GM12878 (cell line): ENCODE measurements at regions not wholly inside any gene's neighbourhood (a gene's known extent, or its start where the extent isn't known, plus 50 kb on each side); places are given as distances from the start of the nearest gene placed in this dataset.

ENCODE experiments used
- ATAC-seq: fragments of 200-7000 bp; cut with Tn5 transposase; 3 replicates; pipeline ENCODE4 v1.9.1; 2020; ENCODE audit warnings: mild to moderate bottlenecking, moderate library complexity
- BruUV-seq: library from RNA; stranded (reverse); fragments of 400-500 nt; replicated peaks from 2 replicates; lab custom pipeline; 2021; lab: Mats Ljungman, UMichigan
- CTCF ChIA-PET: fragments of 300-600 bp; sonication (Branson Sonifier 250); formaldehyde crosslinking; extraction: SDS; loops from one replicate; lab custom pipeline; 2021; ENCODE audit warnings: inconsistent platforms; lab: Yijun Ruan, JAX
- POLR2A ChIA-PET: fragments of 350-600 bp; formaldehyde crosslinking; extraction: SDS; loops from one replicate; lab custom pipeline; 2021; ENCODE audit warnings: inconsistent platforms; lab: Charles Lee
- RAD21 ChIA-PET: fragments of 300-600 bp; sonication (Branson Sonifier 250); formaldehyde crosslinking; loops from one replicate; lab custom pipeline; 2023; ENCODE audit warnings: antibody characterized with exemption; ENCODE audit not compliant: unreplicated experiment; lab: Charles Lee
- SMC1A ChIA-PET: fragments of 300-600 bp; sonication (Branson Sonifier 250); formaldehyde crosslinking; loops from one replicate; lab custom pipeline; 2023; ENCODE audit not compliant: unreplicated experiment, uncharacterized antibody; lab: Charles Lee
- DNase-seq: peaks from one replicate; pipeline ENCODE4 v3.0.0-alpha.2; 2011; ENCODE audit warnings: low read depth, low spot score
- FAIRE-seq: peaks from 3 replicates; lab custom pipeline; 2011; peaks lifted over from hg19 to GRCh38; lab: Jason Lieb, UNC
- H2AFZ ChIP-seq: 2 replicates; pipeline ENCODE4 v1.6.0; 2011; ENCODE audit warnings: low read depth, low read length, control low read depth; ENCODE audit not compliant: control insufficient read depth
- H3K27ac ChIP-seq: 2 replicates; pipeline ENCODE4 v1.5.1; 2011; ENCODE audit warnings: control low read depth; ENCODE audit not compliant: control insufficient read depth, insufficient read depth
- H3K27me3 ChIP-seq, 2 experiments: replicated peaks in 1 of 2; 2 replicates each; pipeline versions ENCODE4 v1.6.0 to v1.6.1; 2011; ENCODE audit warnings: low read length in 1 of 2; ENCODE audit not compliant: control insufficient read depth in 2 of 2, insufficient read depth in 2 of 2
- H3K36me3 ChIP-seq, 2 experiments: 2 replicates each; pipeline ENCODE4 v1.5.1; 2011; ENCODE audit warnings: low read length in 1 of 2; ENCODE audit not compliant: control insufficient read depth in 2 of 2, insufficient read depth in 2 of 2
- H3K4me1 ChIP-seq: 2 replicates; pipeline ENCODE4 v1.6.1; 2011; ENCODE audit warnings: mild to moderate bottlenecking, low read length, moderate library complexity, mixed read lengths; ENCODE audit not compliant: control insufficient read depth, insufficient read depth
- H3K4me2 ChIP-seq: 2 replicates; pipeline ENCODE4 v1.6.0; 2011; ENCODE audit warnings: control low read depth; ENCODE audit not compliant: control insufficient read depth, insufficient read depth
- H3K4me3 ChIP-seq: fragments of 200-600 bp; sonication (generic); 2 replicates; pipeline ENCODE4 v1.5.1; 2016
- H3K79me2 ChIP-seq: 2 replicates; pipeline ENCODE4 v1.6.0; 2011; ENCODE audit warnings: low read length; ENCODE audit not compliant: control insufficient read depth, insufficient read depth
- H3K9ac ChIP-seq: 2 replicates; pipeline ENCODE4 v1.8.0; 2011; ENCODE audit warnings: low read length, control low read depth, mixed read lengths; ENCODE audit not compliant: control insufficient read depth, insufficient read depth
- H3K9me3 ChIP-seq: replicated peaks from 3 replicates; pipeline ENCODE4 v1.5.1; 2011; ENCODE audit warnings: mild to moderate bottlenecking, low read length; ENCODE audit not compliant: control insufficient read depth, insufficient read depth
- H4K20me1 ChIP-seq: 2 replicates; pipeline ENCODE4 v1.6.0; 2011; ENCODE audit not compliant: control insufficient read depth, insufficient read depth
- CHD4 ChIP-seq: fragments of 200-600 bp; sonication (generic); IDR thresholded peaks from 2 replicates; pipeline ENCODE4 v1.6.1; 2016; ENCODE audit warnings: mild to moderate bottlenecking
- DPF2 ChIP-seq: fragments of 450-650 bp; IDR thresholded peaks from 2 replicates; pipeline ENCODE4 v1.6.1; 2017; ENCODE audit warnings: mild to moderate bottlenecking
- ETV6 ChIP-seq, 2 experiments: fragments of 450-650 bp in 1 of 2; IDR thresholded peaks in 1 of 2; conservative IDR thresholded peaks in 1 of 2; 2 replicates each; pipeline ENCODE4 v1.6.1; 2014; ENCODE audit warnings: antibody characterized with exemption in 1 of 2, borderline replicate concordance in 1 of 2, low read depth in 1 of 2, mild to moderate bottlenecking in 1 of 2, moderate library complexity in 1 of 2
- GATAD2B ChIP-seq: fragments of 450-650 bp; conservative IDR thresholded peaks from 2 replicates; pipeline ENCODE4 v1.6.1; 2017; ENCODE audit warnings: low read depth, mild to moderate bottlenecking, moderate library complexity
- MYB ChIP-seq: fragments of 150-350 bp; IDR thresholded peaks from 2 replicates; pipeline ENCODE4 v1.6.1; 2014; ENCODE audit warnings: mild to moderate bottlenecking, low read depth, low read length, borderline replicate concordance
- NFYA ChIP-seq: IDR thresholded peaks from 2 replicates; pipeline ENCODE4 v1.6.1; 2011; ENCODE audit warnings: low read depth, mild to moderate bottlenecking, low read length, improper control_type of control experiment, borderline replicate concordance
- NR2F1 ChIP-seq: fragments of 450-650 bp; conservative IDR thresholded peaks from 2 replicates; pipeline ENCODE4 v1.6.1; 2017; ENCODE audit warnings: mild to moderate bottlenecking
- POLR2AphosphoS5 ChIP-seq: IDR thresholded peaks from 2 replicates; pipeline ENCODE4 v1.6.1; 2011; ENCODE audit warnings: mild to moderate bottlenecking, low read length, inconsistent platforms
- POU2F2 ChIP-seq: IDR thresholded peaks from 3 replicates; pipeline ENCODE4 v1.6.1; 2011; ENCODE audit warnings: low read depth, mild to moderate bottlenecking, low read length, borderline replicate concordance
- RBBP5 ChIP-seq: fragments of 200-600 bp; sonication (generic); conservative IDR thresholded peaks from 2 replicates; pipeline ENCODE4 v1.6.1; 2016
- REST ChIP-seq: IDR thresholded peaks from 2 replicates; pipeline ENCODE4 v1.6.1; 2012; ENCODE audit warnings: mild to moderate bottlenecking, low read depth, low read length
- ZBTB11 ChIP-seq: fragments of 450-650 bp; formaldehyde crosslinking; IDR thresholded peaks from 2 replicates; pipeline ENCODE4 v1.5.0; 2022; ENCODE audit warnings: mild to moderate bottlenecking, missing genetic modification characterization
- ZBTB33 ChIP-seq: fragments of 450-650 bp; IDR thresholded peaks from 2 replicates; pipeline ENCODE4 v1.6.1; 2017; ENCODE audit warnings: mild to moderate bottlenecking
- WGBS: methylation state at CpG from one replicate; pipeline ENCODE4 v1.1.6; 2016; ENCODE audit warnings: low lambda C conversion rate; ENCODE audit not compliant: insufficient replicate concordance, insufficient coverage; ENCODE audit errors: missing lambda C conversion rate; 5-methylcytosine and 5-hydroxymethylcytosine counted together
- in situ Hi-C: fragments of 300-500 bp; cut with MboI; formaldehyde crosslinking; loops from 9 replicates; pipeline ENCODE4 v1.14.3; 2018; ENCODE audit warnings: mixed read lengths
- intact Hi-C: fragments of 100-400 bp; cut with micrococcal nuclease; formaldehyde crosslinking; loops from one replicate; pipeline ENCODE4 v1.14.2; 2022; ENCODE audit not compliant: unreplicated experiment

DNA sequence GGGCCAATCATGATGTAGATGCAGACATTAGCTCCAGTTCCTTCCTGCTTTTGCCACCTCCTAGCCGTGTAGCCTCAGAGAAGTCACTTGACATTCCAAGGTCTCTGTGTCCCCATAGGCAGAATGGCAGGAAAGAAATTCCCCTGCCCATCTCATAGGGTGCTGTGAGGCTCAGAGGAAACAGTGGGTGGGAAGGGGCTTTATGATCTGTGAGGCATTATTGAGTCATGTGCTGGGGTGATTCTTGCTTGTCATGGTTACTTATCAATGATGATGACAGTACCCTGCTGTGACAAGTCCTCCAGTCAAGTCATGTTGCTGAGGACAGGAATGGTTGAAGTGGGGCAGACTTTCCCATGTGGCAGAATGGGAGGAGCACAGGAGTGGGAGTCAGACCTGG, 63.7 kb downstream of the MSX1 start (continued):
- TF ChIP-seq CHD4 (no peak), RBBP5 (no peak), REST (no peak)

DNA sequence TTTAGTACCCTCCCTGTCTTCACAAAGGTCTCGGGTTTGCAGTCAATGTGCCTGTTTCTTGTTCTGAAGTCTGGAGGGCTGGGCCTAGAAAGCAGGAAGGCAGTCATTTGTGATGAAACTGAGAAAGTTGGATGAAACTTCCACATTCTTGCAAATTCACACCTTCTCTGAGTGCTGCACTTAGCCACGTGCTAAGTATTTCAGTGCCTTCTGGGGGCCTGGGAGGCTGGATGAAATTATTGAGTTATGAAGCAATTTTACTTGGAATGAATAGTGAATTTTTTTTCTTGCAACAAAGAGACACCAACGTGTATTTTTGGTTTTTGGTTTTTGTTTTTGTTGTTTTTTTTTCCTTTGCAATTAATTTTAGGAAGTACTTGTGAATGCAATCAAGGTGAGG, 71.2 kb downstream of the MSX1 start:
- no peaks in the 10 kb centered on the region for H4K20me1 ChIP-seq
- H3K27me3 ChIP-seq = no peaks in the 10 kb centered on the region
- no peak overlapping the region for H3K9ac ChIP-seq
- CTCF ChIA-PET = no interaction called here
- WGBS = 0% methylated on average over 3 of the region's 3 CpGs
- DNase-seq (no peak), FAIRE-seq (no peak), ATAC-seq (no peak)
- H3K4me3 ChIP-seq = no peak overlapping the region
- H3K4me2 ChIP-seq = no peak overlapping the region
- H3K36me3 ChIP-seq = no peaks in the 10 kb centered on the region
- intact Hi-C loops = no loop called here
- H3K9me3 ChIP-seq = no peaks in the 10 kb centered on the region
- POLR2A ChIA-PET = no interaction called here
- no peak overlapping the region for H2AFZ ChIP-seq
- in situ Hi-C loops = no loop called here
- H3K79me2 ChIP-seq = no peaks in the 10 kb centered on the region
- RAD21 ChIA-PET = no interaction called here
- no TSS peak for BruUV-seq
- no peaks in the 10 kb centered on the region for H3K4me1 ChIP-seq
- SMC1A ChIA-PET = no interaction called here
- no peak overlapping the region for H3K27ac ChIP-seq
- TF ChIP-seq ZBTB11 (CRISPR knock-in tag) = no peak
- TF ChIP-seq GATAD2B = no peak
- no peak for TF ChIP-seq ETV6 (conservative IDR thresholded peaks at IDR 0.05 in 1 of 2, IDR thresholded peaks at IDR 0.05 in 1 of 2; ENCODE audit: borderline replicate concordance in 1 of 2, low read depth in 1 of 2)
- no peak for TF ChIP-seq ZBTB33
- no peak for TF ChIP-seq POU2F2
- no peak for TF ChIP-seq NR2F1
- TF ChIP-seq DPF2 = no peak
- no peak for TF ChIP-seq MYB
- TF ChIP-seq POLR2AphosphoS5 = no peak
- no peak for TF ChIP-seq NFYA
